Activated CD8-positive, alpha-beta memory T cell treated with anti-CD3 and anti-CD28 coated beads for 4 hours (primary cell): ENCODE measurements at regions not wholly inside any gene's neighbourhood (a gene's known extent, or its start where the extent isn't known, plus 50 kb on each side); places are given as distances from the start of the nearest gene placed in this dataset.
"Not testable (repeated sequence)": the region's sequence is repeated elsewhere in the genome, so short reads cannot be mapped to it uniquely, and the experiment has no call there.

Source experiments
- DNase-seq, 2 donors: peaks; one replicate each; pipeline ENCODE4 v3.0.0-alpha.2; 2020; ENCODE audit warnings: low read depth in 2 of 2

DNA sequence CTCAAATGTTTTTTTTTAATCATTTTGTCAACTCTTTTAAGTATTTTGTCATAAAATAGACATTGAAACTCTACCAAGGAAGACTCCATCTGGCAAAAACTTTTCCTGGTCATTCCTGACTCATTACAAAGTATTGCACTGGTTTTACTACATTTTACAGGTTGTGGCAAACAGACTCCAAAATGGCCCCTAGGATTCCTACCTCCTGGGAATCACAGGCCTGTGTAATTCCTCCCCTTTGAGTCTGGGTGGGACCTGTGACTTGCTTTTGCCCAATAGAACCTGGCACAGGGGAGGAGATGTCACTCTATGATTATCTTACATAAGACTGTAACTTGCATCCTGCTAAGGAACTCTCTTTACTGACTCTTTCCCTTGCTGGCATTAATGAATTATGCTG is 123.6 kb upstream of the KCNJ6 start:
- DNase-seq = no peak

GRCh38 chr21:38041493-38041892 is 125.2 kb upstream of the KCNJ6 start:
- no peak for DNase-seq

- no peak for DNase-seq
Observed at GRCh38 chr21:38042246-38042645, 126.0 kb upstream of the KCNJ6 start.

GRCh38 chr21:38048167-38048566 is 131.9 kb upstream of the KCNJ6 start:
- DNase-seq = no peak

DNA sequence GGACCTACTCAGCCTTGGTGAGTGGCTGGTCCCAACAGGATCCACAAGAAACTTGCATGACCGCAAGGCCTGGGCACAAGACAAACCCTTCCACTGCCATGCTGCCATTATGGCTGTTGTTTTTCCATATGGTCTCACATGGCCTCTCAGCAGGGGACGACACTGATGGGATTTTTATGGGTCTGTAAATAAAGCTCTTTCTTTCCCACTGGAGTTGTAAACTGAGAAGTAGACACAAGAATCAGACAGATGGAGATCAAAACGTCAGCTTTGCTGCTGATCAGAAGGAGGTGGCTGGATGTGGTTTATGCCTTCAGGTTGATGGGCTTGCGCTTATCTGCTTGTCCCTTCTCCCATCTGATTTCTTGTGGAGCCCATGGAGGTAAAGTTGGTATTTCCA is 138.1 kb upstream of the KCNJ6 start:
- no peak for DNase-seq

- no peak for DNase-seq
Observed at GRCh38 chr21:38056481-38056880, 140.2 kb upstream of the KCNJ6 start.

DNA sequence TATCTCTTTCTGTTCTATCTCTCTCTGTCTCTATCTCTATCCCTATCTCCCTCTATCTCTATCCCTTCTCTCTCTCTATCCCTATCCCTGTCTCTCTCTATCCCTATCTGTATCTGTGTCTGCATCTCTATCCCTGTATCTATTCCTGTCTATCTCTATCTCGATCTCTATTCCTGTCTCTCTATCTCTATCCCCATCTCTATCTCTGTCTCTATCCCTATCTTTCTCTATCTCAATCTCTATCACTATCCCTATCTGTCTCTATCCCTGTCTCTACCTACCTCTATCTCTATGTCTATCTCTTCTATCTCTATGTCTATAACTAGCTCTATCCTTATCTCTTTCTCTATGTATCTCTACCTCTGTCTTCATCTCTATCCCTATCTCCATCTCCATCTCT is 141.4 kb upstream of the KCNJ6 start:
- DNase-seq = no peak

GRCh38 chr21:38060533-38060932 is 144.3 kb upstream of the KCNJ6 start:
- no peak for DNase-seq

DNA sequence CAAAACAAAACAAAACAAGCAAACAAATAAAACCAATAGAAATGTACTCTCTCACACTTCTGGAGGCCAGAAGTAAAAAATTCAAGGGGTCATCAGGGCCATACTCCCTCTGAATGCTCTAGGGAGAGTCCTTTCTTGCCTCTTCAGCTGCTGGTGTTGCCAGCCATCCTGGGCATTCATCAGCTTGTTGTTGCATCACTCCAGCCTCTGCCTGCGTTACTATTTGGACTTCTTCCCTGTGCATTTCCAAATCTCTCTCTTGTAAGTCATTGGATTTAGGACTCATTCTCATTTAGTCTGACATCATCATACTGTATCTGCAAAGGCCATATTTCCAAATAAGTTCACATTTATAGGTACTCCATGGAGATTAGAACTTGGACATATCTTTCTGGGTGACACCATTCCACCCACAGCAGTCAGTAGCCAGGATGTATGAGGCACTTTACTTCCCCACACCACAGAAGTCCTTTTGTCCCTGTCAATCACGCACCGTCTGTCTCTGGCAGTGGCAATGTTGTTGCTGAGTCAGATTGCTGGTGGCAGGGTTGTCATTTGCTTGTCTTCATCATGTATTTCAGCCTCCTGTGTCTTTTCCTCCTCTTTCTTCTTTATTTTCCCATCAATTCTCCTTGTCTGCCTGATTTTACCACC is 151.0 kb upstream of the KCNJ6 start:
- DNase-seq = no peak

- no peak for DNase-seq
Observed at GRCh38 chr21:38072489-38072888, 156.2 kb upstream of the KCNJ6 start.

DNA sequence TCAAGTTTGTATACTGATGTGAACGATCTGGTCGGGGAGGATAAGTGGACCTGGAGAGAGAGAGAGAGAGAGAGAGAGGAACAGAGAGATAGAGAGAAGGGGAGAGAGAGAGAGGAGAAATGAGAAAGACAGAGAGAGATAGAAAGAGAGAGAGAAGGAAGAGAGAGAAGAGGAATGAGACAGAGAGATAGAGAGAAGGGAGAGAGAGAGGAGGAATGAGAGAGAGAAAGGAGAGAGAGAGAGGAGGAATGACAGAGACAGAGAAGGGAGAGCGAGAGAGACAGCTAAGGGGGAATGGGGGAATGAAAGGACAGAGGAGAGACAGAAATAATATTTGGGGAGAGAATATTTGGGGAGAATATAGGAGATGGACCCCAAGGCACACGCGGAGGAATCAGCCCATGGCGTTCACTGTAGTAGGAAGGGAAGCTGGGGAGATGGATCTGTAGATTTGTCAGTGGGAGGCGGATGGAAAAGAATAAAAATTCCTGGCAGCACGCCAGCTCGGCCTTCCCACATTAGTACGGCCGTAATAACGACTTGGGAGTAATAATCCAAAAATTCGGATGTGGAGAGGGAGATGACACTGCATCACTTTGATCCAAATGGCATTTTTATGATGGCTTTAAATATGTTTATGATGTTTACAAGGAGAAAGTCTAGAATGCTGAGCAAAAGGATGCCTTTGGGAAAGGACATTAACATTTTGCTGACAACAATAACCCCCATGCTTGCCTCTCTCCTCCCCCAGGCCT is 159.8 kb upstream of the KCNJ6 start:
- DNase-seq = no peak

GRCh38 chr21:38077569-38077968 is 161.3 kb upstream of the KCNJ6 start:
- no peak for DNase-seq

DNA sequence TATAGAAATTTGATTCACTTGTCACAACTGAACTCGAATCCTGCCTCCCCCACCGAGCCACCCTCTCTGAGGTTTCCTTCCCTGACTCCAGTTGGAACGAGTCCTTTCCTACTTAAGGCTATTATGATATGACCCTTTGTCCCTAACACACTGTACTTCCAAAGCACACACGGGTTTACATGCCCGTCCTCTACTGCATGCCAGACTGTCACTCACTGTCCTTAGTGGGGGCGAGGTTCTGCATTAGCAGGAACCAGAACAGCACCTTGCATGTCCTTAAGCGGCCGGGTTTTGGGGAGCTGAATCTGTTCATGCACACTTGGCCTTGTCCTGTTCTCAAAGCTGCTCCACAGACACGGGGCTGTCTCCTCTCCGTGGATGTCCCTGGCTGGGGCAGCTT is 164.6 kb upstream of the KCNJ6 start:
- no peak for DNase-seq

- DNase-seq = no peak
Observed at GRCh38 chr21:38081708-38082107, 165.5 kb upstream of the KCNJ6 start.

DNA sequence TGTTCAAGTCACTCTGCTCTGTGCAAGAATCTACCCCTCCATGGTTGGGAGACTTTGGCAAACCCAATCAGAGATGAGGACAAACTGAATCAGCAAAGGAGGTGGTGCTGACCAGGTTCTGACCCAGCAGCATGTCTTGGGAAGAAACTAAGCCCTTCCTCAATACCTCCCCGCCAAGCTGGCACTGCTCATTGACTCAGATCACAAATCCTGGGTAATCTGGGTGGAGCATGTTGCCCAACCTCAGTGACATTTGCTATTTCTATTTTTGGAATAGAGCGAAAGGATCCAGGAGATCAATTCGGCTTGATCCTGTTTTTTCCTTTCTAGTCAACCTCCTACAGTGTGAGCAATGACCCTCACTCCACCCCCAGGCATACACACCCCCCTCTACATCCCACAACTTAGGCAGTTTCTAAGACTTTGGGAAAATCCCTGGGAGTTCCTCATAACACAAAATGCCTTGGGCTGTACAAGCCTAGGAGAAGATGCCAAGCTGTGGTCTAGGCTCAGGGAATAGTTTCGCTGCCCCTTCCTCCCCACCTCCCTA is 166.8 kb upstream of the KCNJ6 start:
- DNase-seq = no peak

GRCh38 chr21:38083535-38083934 is 167.3 kb upstream of the KCNJ6 start:
- DNase-seq = no peak

DNA sequence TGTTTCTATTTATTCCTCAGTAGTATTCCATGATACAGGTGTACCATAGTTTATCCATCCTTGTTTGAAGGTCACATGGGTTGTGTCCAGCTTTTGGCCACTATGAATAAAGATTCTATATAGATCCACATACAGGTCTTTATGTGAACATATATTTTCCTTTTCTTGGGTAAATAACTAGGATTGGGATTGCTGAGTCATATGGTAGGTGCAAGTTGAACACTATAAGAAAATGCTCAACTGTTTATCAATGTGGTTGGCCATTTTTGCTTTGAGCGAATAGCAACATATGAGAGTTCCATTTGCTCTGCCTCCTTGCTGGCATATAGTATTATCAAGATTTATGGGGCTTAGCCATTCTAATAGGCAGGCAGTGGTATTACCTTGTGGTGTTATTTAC is 170.2 kb upstream of the KCNJ15 start:
- no peak for DNase-seq

- DNase-seq = no peak
Observed at GRCh38 chr21:38088916-38089762, 167.7 kb upstream of the KCNJ15 start.

DNA sequence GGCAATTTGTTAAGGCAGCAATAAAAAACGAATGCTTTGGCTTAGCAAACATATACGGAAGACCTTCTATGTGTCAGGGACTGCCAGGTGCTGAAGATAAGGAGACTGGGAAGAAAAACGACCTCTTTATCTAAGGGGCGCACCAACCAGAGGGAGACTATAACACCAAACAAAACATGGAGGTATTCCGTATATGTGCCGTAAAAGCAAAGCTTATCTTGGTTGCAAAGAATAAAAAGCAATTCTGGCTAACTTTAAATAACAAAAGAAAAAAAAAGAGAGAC is 167.1 kb upstream of the KCNJ15 start:
- no peak for DNase-seq

GRCh38 chr21:38091061-38091460 is 165.7 kb upstream of the KCNJ15 start:
- not testable (repeated sequence) for DNase-seq

GRCh38 chr21:38092051-38092450 is 164.7 kb upstream of the KCNJ15 start:
- no peak for DNase-seq

DNA sequence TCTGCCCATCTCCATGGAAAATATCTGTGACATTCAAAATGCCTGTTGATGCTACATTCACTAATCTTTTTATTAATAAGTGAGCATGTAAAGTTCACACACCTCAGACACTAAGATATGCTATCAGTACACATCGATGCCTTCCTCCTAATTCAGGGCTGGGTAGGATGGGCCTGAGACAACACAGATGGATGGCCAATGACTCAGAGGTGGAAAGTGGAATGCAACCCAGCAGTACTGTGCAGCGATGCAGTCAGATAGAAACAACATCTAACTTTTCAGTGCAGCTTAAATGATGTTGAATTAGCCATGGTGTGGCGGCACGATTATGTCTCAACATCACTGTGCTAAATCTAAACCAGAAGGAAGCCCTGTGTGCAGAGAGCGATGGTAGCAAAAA is 161.6 kb upstream of the KCNJ15 start:
- DNase-seq = no peak

DNA sequence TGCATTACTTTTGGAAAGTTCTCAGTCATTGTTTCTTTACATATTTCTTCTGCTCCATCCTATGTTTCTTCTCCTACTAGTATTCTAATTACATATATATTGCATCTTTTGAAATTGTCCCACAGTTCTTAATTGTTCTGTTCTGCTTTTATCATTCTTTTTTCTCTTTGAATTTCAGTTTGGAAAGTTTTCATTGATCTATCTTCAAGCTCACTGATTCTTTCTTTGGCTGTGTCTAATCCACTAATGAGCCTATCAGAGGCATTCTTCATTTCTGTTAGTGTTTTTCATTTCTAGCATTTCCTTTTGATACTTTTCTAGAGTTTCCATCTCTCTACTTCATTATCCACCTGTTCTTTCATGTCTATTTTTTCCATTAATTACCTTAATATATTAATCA is 159.0 kb upstream of the KCNJ15 start:
- no peak for DNase-seq
